PFSK-1 (cell line): ENCODE measurements at regions not wholly inside any gene's neighbourhood (a gene's known extent, or its start where the extent isn't known, plus 50 kb on each side); places are given as distances from the start of the nearest gene placed in this dataset.

Source experiments
- FOXP2 ChIP-seq: optimal IDR thresholded peaks from 2 replicates; pipeline ENCODE3; 2011; ENCODE audit warnings: borderline replicate concordance, control low read depth, inconsistent platforms; ENCODE audit not compliant: insufficient read depth; ENCODE audit errors: extremely low read length, extremely low read depth
- POLR2AphosphoS5 ChIP-seq: IDR thresholded peaks from 2 replicates; pipeline ENCODE4 v1.6.1; 2012; ENCODE audit warnings: low read depth, mild to moderate bottlenecking, control low read depth, low read length, moderate library complexity
- REST ChIP-seq, 2 experiments: IDR thresholded peaks; 2 replicates each; pipeline versions ENCODE4 v1.6.1 to v1.8.0; 2011 to 2012; ENCODE audit warnings: low read depth in 2 of 2, low read length in 2 of 2, control low read depth in 1 of 2, inconsistent platforms in 1 of 2, mild to moderate bottlenecking in 1 of 2, moderate library complexity in 1 of 2; ENCODE audit not compliant: insufficient read depth in 1 of 2
- SIN3A ChIP-seq: IDR thresholded peaks from 2 replicates; pipeline ENCODE4 v1.6.1; 2012; ENCODE audit warnings: mild to moderate bottlenecking, low read length, moderate library complexity, borderline replicate concordance; ENCODE audit not compliant: insufficient read depth
- TAF1 ChIP-seq: IDR thresholded peaks from 2 replicates; pipeline ENCODE4 v1.6.1; 2012; ENCODE audit warnings: low read length, control low read depth, borderline replicate concordance; ENCODE audit not compliant: insufficient read depth

DNA sequence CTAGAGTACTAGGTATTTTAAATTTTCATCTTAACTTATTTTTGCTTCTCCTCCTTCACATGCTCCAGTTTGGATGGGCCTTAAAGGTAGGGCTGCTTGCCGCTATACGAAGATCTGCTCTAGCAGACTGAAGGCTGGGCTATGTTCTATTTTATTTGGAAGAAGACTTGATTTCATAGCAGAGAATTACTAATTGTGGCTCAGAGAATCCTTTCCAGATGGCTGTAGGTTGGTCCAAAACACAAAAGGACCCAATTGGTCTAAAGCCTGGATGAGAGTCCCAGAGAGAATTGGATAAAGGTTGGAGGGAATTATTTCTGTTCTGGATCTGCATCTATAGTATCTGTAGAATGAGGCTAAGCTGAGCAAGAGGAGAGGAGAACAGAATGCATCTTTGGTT lies 719.4 kb upstream of the PTBP2 start:
- TF ChIP-seq TAF1 = no peak
- TF ChIP-seq FOXP2 = no peak
- no peak for TF ChIP-seq REST (IDR thresholded peaks at IDR 0.05; ENCODE audit: insufficient read depth in 1 of 2, low read depth in 2 of 2, low read length in 2 of 2)
- TF ChIP-seq SIN3A = no peak
- no peak for TF ChIP-seq POLR2AphosphoS5

DNA sequence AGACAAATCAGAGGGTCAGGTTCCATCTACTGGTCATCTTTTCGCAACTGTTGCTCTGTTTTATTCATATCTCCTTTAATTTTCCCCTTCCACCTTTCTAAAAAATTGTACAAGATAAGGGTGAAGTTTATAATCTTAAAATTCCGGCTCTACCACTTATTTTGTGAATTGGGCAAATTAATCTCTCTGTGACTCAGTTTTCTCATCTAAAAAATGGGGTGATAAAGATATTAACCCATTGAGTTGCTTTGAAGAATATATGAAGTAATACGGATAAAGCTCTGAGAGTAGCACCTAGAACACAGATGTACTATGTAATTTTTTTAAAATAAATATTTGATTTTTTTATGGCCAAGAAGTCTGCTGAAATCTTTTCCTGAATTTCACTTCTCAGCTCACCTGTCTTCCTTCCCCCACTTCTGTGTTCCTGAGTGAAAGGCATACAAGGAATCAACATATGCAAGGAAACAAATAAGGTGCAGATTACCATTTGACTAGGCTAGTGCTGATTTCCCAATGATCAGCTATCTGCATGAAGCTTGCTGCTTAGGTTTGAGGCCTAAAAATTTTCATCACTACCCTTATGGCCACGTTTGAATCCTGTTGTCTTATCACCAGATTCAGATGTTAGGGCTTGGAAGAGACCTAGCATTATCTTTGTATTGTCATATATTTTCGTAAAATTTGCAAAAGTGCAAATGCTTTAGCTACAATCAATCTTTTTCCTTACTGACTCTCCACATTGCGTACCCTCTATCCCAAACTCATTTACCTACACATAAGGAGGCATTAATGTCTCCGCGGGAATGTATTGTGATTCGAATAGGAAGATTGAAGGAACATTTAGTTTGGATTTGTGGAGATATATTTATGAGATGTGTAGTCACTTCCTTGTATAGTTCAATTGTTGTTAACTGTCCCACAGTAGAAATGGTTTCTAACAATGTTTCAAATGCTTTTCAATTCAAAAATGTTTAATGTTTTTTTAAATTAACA lies 718.3 kb upstream of the PTBP2 start:
- TF ChIP-seq TAF1 (no peak), SIN3A (no peak), POLR2AphosphoS5 (no peak), FOXP2 (no peak), REST (IDR thresholded peaks at IDR 0.05; ENCODE audit: insufficient read depth in 1 of 2, low read depth in 2 of 2, low read length in 2 of 2) (no peak)

GRCh38 chr1:96009831-96010434 lies 711.7 kb upstream of the PTBP2 start:
- TF ChIP-seq TAF1 (no peak), REST (IDR thresholded peaks at IDR 0.05; ENCODE audit: insufficient read depth in 1 of 2, low read depth in 2 of 2, low read length in 2 of 2) (no peak), POLR2AphosphoS5 (no peak), SIN3A (no peak), FOXP2 (no peak)

- no peak for TF ChIP-seq FOXP2
Observed at GRCh38 chr1:96011606-96012005, 710.0 kb upstream of the PTBP2 start.

GRCh38 chr1:96016219-96016618 lies 705.4 kb upstream of the PTBP2 start:
- no peak for TF ChIP-seq FOXP2
- no peak for TF ChIP-seq POLR2AphosphoS5
- no peak for TF ChIP-seq REST (IDR thresholded peaks at IDR 0.05; ENCODE audit: insufficient read depth in 1 of 2, low read depth in 2 of 2, low read length in 2 of 2)
- TF ChIP-seq SIN3A = no peak
- TF ChIP-seq TAF1 = no peak
